GM12874 (cell line): ENCODE measurements at regions not wholly inside any gene's neighbourhood (a gene's known extent, or its start where the extent isn't known, plus 50 kb on each side); places are given as distances from the start of the nearest gene placed in this dataset.

Experiments
- TF ChIP-seq, protein P1 (sequence below): IDR thresholded peaks from 2 replicates; pipeline ENCODE4 v1.5.1; 2011; ENCODE audit warnings: low read depth, mild to moderate bottlenecking, control low read depth, low read length, moderate library complexity; ENCODE audit not compliant: insufficient read depth

DNA sequence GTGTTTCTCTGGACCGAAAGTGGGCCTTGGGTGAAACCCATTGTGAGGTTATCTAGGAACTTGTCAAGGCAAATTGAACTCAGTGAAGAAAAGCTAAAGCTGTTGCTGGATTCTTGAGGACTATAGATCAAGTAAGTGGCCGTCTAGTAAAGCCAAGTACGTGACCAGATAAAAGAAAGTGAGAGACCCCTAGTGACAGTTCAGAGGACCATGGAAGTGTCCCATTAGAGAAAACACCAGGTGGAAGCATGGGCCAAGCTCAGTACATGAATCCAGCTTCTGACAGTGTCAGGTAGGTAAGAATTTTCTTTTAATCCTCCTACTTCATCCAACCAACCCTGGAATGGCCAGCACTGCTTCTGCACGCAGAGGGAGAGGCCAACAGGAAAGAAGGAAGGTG lies 349.3 kb upstream of the RGMA start:
- TF ChIP-seq, protein P1, sequence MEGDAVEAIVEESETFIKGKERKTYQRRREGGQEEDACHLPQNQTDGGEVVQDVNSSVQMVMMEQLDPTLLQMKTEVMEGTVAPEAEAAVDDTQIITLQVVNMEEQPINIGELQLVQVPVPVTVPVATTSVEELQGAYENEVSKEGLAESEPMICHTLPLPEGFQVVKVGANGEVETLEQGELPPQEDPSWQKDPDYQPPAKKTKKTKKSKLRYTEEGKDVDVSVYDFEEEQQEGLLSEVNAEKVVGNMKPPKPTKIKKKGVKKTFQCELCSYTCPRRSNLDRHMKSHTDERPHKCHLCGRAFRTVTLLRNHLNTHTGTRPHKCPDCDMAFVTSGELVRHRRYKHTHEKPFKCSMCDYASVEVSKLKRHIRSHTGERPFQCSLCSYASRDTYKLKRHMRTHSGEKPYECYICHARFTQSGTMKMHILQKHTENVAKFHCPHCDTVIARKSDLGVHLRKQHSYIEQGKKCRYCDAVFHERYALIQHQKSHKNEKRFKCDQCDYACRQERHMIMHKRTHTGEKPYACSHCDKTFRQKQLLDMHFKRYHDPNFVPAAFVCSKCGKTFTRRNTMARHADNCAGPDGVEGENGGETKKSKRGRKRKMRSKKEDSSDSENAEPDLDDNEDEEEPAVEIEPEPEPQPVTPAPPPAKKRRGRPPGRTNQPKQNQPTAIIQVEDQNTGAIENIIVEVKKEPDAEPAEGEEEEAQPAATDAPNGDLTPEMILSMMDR = no peak

DNA sequence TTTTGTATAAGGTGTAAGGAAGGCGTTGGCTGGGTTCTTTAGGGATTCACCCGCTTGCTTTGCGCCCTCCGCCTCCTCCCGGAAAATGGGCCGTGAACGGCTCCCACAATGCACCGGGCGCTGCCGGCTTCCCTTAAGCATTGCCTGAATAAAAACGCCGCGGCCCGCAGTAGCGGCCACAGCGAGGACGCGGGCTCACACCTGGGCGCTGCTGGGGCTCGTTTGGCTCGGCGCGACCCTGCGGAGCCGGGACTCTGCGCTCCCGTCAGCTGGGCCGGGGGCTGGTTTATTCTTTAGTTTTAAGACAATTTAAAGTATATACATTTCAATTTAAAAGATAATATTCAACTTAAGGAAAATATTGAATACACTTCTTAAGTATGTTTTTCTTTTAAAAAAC lies 343.5 kb upstream of the RGMA start:
- TF ChIP-seq, protein P1 = no peak

DNA sequence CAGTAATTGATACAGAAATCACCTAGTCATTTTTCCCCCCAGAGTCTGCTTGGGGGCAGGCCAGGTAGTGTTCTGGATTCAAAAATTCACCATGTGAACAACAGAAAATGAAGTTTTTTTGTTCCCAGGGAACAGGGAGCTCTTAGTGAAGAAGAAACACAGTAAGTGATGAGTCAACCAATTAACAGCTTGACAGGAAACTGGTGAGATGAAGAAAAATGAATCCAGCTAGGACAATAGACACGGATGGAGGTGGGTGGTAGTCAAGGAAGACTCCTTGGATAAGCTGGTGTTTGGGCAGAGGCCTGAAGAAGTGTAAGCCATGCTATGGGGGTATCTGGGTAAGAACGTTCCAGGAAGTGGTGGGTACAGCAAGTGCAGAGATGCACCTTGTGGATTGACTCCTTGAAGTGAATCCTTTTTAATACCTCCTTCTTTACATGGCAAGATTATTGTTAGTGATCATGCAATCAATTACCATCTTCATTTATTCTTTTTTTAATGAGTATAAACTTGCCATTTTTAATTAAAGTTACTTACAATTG lies 339.9 kb upstream of the RGMA start:
- TF ChIP-seq, protein P1 = no peak

DNA sequence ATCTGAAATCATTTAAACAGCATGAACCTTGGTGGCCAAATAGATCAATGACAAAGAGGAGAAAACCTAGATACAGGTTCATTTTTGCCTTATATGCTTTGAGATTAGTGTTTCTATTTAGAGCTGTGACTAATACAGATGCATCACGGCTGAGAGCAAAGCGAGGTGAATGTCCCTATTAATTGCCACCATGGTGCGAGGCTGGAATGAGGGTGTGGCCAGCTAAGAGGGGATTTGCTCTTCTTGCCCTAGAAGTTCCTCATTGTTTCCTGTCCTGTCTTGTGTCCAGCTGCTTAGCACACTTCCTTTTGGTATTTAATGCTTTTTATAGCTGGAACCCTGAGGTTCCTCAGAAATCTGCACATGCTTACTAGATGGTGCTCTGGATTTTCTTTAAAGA lies 339.1 kb upstream of the RGMA start:
- TF ChIP-seq, protein P1 = no peak

DNA sequence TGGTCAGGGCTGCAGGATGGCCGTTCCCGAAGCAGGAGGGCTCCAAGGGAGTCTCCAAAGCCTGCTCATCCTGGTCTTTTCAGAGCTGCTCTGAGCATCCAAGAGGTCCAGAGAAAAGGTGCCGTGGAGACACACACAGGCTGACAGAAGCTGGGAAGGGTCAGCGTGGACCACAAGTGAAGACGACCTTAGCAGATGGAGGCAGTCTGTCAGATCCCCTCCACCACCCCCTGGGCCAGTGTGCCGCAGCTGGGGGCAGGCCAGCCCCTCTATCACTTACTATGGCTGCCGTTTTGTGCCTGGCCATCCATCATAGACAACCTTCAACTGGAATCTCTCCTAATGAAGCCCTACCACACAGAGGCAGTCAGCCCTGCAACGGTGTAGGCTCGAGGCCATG lies 335.1 kb upstream of the RGMA start:
- TF ChIP-seq, protein P1 = no peak

DNA sequence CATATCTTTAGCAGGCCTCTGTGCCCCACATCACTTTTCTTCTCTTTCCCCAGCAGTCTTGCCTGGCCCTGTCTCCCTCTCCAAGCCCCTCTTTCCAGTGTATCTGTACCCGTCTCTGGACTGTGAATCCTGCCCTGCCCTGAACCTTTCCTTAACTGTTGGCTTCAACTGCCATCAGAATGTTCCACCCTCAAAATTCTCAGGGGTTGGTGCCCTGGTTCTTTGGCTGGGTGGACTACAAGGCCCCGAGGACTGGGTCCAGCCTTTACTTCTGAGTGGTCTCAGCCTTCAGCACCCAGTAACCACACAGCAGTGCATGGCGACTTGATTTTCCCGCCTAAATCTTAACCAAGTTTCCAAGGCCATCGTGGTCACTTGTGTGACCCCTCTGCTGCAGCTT lies 333.5 kb upstream of the RGMA start:
- TF ChIP-seq, protein P1 = no peak

DNA sequence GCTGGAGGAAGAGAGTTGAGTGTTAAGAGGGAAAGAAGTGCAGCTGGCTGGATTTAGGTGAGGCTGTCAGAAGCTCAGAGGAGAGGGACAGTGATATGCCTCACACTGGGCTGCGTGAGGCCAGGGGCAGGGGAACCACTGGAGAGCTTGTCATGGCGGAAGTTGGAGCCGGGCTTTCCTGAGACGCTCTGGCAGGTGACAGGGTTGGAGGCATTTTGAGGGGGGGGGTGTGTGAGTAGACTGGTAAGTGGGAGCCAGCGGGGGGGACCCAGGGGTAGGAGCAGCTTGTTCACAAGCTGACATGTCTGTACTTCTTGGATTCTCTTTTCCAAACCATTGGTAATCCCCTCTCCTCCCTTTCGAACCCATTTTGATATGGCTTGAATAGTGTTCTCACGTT lies 331.5 kb upstream of the RGMA start:
- TF ChIP-seq, protein P1 = no peak

DNA sequence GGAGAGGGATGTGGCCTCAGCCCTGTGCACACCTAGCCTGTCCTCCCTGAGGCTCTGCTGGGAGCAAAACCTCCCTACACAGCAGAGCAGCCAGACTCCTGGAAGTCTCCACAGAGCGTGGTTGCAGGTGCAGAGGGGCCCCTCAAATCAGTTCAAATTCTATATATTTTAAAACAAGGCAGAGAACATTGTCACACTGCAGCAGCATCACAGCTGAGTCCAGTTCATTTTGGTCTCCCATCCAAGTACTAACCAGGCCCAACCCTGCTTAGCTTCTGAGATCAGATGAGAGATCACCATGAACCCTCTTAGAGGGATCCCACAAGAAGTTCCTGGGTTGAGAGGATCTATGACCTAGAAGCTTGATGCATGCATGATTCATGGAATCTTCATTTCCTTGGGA lies 331.0 kb upstream of the RGMA start:
- TF ChIP-seq, protein P1 = no peak
